K562 (cell line): ENCODE measurements at regions not wholly inside any gene's neighbourhood (a gene's known extent, or its start where the extent isn't known, plus 50 kb on each side); places are given as distances from the start of the nearest gene placed in this dataset.

Experiments used
- MAFK ChIP-seq: IDR thresholded peaks from 2 replicates; pipeline ENCODE4 v1.6.1; 2011; ENCODE audit warnings: low read length, improper control_type of control experiment
- POLR2AphosphoS5 ChIP-seq: IDR thresholded peaks from 2 replicates; pipeline ENCODE4 v1.6.1; 2011; ENCODE audit warnings: mild to moderate bottlenecking, low read depth, low read length, moderate library complexity; ENCODE audit not compliant: control insufficient read depth, insufficient read depth
- TF ChIP-seq, protein P1 (sequence below), 2 experiments: fragments of 450-650 bp; IDR thresholded peaks; 2 replicates each; pipeline ENCODE4 v1.6.1; 2018; ENCODE audit warnings: mild to moderate bottlenecking in 2 of 2, low read depth in 1 of 2; ENCODE audit not compliant: partially characterized antibody in 2 of 2
- TF ChIP-seq, protein P2 (sequence below), 3 experiments: IDR thresholded peaks in 2 of 3; conservative IDR thresholded peaks in 1 of 3; 2 replicates each; pipeline ENCODE4 v1.5.1; 2011 to 2012; ENCODE audit warnings: low read length in 3 of 3, mild to moderate bottlenecking in 3 of 3, control low read depth in 2 of 3, improper control_type of control experiment in 1 of 3, inconsistent platforms in 1 of 3, low read depth in 1 of 3, mixed read lengths in 1 of 3, moderate library complexity in 1 of 3; ENCODE audit not compliant: insufficient read depth in 2 of 3

DNA sequence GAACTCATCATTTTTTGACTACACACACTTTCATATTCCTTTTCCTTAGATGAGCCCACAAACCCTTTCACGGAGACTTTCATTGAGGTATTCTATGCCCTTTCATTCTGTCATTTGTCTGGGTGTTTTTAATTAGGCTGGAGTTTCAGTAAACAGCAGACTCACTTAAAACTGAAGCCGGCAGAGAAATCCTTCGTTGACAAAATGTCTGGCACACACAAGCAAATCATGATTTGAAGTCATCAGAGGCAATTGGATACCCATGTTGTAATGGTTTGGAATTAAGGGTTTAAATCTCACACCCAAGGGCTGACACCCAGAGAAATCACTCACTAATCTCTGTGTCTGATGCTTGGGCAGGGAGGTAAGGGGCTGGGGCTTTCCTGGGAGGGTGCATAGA is 127.1 kb downstream of the EHF start:
- TF ChIP-seq, protein P1, sequence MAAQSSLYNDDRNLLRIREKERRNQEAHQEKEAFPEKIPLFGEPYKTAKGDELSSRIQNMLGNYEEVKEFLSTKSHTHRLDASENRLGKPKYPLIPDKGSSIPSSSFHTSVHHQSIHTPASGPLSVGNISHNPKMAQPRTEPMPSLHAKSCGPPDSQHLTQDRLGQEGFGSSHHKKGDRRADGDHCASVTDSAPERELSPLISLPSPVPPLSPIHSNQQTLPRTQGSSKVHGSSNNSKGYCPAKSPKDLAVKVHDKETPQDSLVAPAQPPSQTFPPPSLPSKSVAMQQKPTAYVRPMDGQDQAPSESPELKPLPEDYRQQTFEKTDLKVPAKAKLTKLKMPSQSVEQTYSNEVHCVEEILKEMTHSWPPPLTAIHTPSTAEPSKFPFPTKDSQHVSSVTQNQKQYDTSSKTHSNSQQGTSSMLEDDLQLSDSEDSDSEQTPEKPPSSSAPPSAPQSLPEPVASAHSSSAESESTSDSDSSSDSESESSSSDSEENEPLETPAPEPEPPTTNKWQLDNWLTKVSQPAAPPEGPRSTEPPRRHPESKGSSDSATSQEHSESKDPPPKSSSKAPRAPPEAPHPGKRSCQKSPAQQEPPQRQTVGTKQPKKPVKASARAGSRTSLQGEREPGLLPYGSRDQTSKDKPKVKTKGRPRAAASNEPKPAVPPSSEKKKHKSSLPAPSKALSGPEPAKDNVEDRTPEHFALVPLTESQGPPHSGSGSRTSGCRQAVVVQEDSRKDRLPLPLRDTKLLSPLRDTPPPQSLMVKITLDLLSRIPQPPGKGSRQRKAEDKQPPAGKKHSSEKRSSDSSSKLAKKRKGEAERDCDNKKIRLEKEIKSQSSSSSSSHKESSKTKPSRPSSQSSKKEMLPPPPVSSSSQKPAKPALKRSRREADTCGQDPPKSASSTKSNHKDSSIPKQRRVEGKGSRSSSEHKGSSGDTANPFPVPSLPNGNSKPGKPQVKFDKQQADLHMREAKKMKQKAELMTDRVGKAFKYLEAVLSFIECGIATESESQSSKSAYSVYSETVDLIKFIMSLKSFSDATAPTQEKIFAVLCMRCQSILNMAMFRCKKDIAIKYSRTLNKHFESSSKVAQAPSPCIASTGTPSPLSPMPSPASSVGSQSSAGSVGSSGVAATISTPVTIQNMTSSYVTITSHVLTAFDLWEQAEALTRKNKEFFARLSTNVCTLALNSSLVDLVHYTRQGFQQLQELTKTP (IDR thresholded peaks at IDR 0.05; ENCODE audit: low read depth in 1 of 2, partially characterized antibody in 2 of 2): no peak
- TF ChIP-seq, protein P2, sequence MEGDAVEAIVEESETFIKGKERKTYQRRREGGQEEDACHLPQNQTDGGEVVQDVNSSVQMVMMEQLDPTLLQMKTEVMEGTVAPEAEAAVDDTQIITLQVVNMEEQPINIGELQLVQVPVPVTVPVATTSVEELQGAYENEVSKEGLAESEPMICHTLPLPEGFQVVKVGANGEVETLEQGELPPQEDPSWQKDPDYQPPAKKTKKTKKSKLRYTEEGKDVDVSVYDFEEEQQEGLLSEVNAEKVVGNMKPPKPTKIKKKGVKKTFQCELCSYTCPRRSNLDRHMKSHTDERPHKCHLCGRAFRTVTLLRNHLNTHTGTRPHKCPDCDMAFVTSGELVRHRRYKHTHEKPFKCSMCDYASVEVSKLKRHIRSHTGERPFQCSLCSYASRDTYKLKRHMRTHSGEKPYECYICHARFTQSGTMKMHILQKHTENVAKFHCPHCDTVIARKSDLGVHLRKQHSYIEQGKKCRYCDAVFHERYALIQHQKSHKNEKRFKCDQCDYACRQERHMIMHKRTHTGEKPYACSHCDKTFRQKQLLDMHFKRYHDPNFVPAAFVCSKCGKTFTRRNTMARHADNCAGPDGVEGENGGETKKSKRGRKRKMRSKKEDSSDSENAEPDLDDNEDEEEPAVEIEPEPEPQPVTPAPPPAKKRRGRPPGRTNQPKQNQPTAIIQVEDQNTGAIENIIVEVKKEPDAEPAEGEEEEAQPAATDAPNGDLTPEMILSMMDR (IDR thresholded peaks at IDR 0.05 in 2 of 3, conservative IDR thresholded peaks at IDR 0.05 in 1 of 3; ENCODE audit: insufficient read depth in 2 of 3, low read depth in 1 of 3, low read length in 3 of 3): no peak
- TF ChIP-seq POLR2AphosphoS5 (no peak), MAFK (no peak)
